CD4-positive, alpha-beta T cell (primary cell): ENCODE measurements at regions not wholly inside any gene's neighbourhood (a gene's known extent, or its start where the extent isn't known, plus 50 kb on each side); places are given as distances from the start of the nearest gene placed in this dataset.

Experiments used
- ATAC-seq: fragments of 200-7000 bp; cut with Tn5 transposase; one replicate; pipeline ENCODE4 v1.10.0; 2022; ENCODE audit warnings: mild to moderate bottlenecking; ENCODE audit not compliant: poor library complexity
- CTCF ChIA-PET: fragments of 350-600 bp; sonication (Branson Sonifier 250); formaldehyde crosslinking; loops from one replicate; lab custom pipeline; 2021; ENCODE audit warnings: antibody characterized with exemption, inconsistent platforms; lab: Charles Lee
- POLR2A ChIA-PET: fragments of 350-600 bp; sonication (Branson Sonifier 250); formaldehyde crosslinking; loops from one replicate; lab custom pipeline; 2021; ENCODE audit warnings: antibody characterized with exemption, inconsistent platforms; lab: Charles Lee
- DNase-seq, 14 experiments: peaks; one replicate each; pipeline ENCODE4 v3.0.0-alpha.2; 2013 to 2020; ENCODE audit warnings: mixed read lengths in 2 of 14
- H3K27ac ChIP-seq, 2 donors: one replicate each; pipeline versions ENCODE4 v1.5.1 to v1.7.0; 2013; ENCODE audit warnings: low read length in 2 of 2, low read depth in 1 of 2, mild to moderate bottlenecking in 1 of 2
- H3K27me3 ChIP-seq, 2 experiments: 1 replicate in 1 of 2; 2 replicates in 1 of 2; pipeline versions ENCODE4 v1.6.1 to v1.7.0; 2013; ENCODE audit warnings: low read length in 2 of 2, control low read depth in 1 of 2, mild to moderate bottlenecking in 1 of 2, moderate library complexity in 1 of 2; ENCODE audit not compliant: insufficient read depth in 2 of 2, control insufficient read depth in 1 of 2
- H3K36me3 ChIP-seq: one replicate; pipeline ENCODE4 v1.6.1; 2013; ENCODE audit warnings: low read length, control low read depth; ENCODE audit not compliant: insufficient read depth
- H3K4me1 ChIP-seq: one replicate; pipeline ENCODE4 v1.6.1; 2013; ENCODE audit warnings: low read length, control low read depth; ENCODE audit not compliant: insufficient read depth
- H3K4me3 ChIP-seq: one replicate; pipeline ENCODE4 v1.5.1; 2013; ENCODE audit warnings: mild to moderate bottlenecking, low read length, moderate library complexity
- H3K9me3 ChIP-seq, 2 experiments: 1 replicate in 1 of 2; 2 replicates in 1 of 2; pipeline versions ENCODE4 v1.6.1 to v1.7.0; 2013; ENCODE audit warnings: low read length in 2 of 2, mild to moderate bottlenecking in 2 of 2, control low read depth in 1 of 2, moderate library complexity in 1 of 2; ENCODE audit not compliant: control insufficient read depth in 1 of 2, insufficient read depth in 1 of 2
- H3K27ac Mint-ChIP-seq: one replicate; pipeline ENCODE4 v1.8.0; 2020; ENCODE audit warnings: mixed read lengths
- H3K27me3 Mint-ChIP-seq: one replicate; pipeline ENCODE4 v1.8.0; 2021; ENCODE audit warnings: mixed read lengths
- H3K36me3 Mint-ChIP-seq: one replicate; pipeline ENCODE4 v1.8.0; 2021; ENCODE audit warnings: low read depth, mixed read lengths
- H3K4me1 Mint-ChIP-seq: one replicate; pipeline ENCODE4 v1.8.0; 2021; ENCODE audit warnings: low read depth, mixed read lengths
- H3K4me3 Mint-ChIP-seq: one replicate; pipeline ENCODE4 v1.8.0; 2020; ENCODE audit warnings: mild to moderate bottlenecking, mixed read lengths
- H3K9me3 Mint-ChIP-seq: one replicate; pipeline ENCODE4 v1.8.0; 2020; ENCODE audit warnings: mixed read lengths
- intact Hi-C, 2 experiments: fragments of 100-400 bp; cut with DNase I in 1 of 2; cut with micrococcal nuclease in 1 of 2; formaldehyde crosslinking; loops; one replicate each; pipeline versions ENCODE4 v1.15.1 to v1.9.0; 2023 to 2025; cut with DNase I, micrococcal nuclease
- TF ChIP-seq, protein P1 (sequence below): fragments of 200-600 bp; IDR thresholded peaks from one replicate; pipeline ENCODE4 v1.8.0; 2022; ENCODE audit warnings: antibody characterized with exemption, mild to moderate bottlenecking

GRCh38 chr7:69515495-69516212, 82.6 kb upstream of the AUTS2 start:
- peaks cover 0 to 3% of the 10 kb centered on the region in 2 experiments for H3K9me3 ChIP-seq
- H3K27ac Mint-ChIP-seq: no peak overlapping the region
- no peak overlapping the region for H3K4me3 Mint-ChIP-seq
- CTCF ChIA-PET: no interaction called here
- no peaks in the 10 kb centered on the region for H3K27me3 ChIP-seq
- H3K27ac ChIP-seq: no peak overlapping the region
- no peaks in the 10 kb centered on the region for H3K36me3 ChIP-seq
- TF ChIP-seq, protein P1, sequence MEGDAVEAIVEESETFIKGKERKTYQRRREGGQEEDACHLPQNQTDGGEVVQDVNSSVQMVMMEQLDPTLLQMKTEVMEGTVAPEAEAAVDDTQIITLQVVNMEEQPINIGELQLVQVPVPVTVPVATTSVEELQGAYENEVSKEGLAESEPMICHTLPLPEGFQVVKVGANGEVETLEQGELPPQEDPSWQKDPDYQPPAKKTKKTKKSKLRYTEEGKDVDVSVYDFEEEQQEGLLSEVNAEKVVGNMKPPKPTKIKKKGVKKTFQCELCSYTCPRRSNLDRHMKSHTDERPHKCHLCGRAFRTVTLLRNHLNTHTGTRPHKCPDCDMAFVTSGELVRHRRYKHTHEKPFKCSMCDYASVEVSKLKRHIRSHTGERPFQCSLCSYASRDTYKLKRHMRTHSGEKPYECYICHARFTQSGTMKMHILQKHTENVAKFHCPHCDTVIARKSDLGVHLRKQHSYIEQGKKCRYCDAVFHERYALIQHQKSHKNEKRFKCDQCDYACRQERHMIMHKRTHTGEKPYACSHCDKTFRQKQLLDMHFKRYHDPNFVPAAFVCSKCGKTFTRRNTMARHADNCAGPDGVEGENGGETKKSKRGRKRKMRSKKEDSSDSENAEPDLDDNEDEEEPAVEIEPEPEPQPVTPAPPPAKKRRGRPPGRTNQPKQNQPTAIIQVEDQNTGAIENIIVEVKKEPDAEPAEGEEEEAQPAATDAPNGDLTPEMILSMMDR: no peak
- no peaks in the 10 kb centered on the region for H3K27me3 Mint-ChIP-seq
- H3K36me3 Mint-ChIP-seq: no peaks in the 10 kb centered on the region
- peaks cover 3% of the 10 kb centered on the region for H3K9me3 Mint-ChIP-seq
- H3K4me1 Mint-ChIP-seq: no peaks in the 10 kb centered on the region
- DNase-seq (no peak), ATAC-seq (no peak)
- H3K4me3 ChIP-seq: no peak overlapping the region
- H3K4me1 ChIP-seq: no peaks in the 10 kb centered on the region
- intact Hi-C loops: no loop called here
- POLR2A ChIA-PET: no interaction called here

DNA sequence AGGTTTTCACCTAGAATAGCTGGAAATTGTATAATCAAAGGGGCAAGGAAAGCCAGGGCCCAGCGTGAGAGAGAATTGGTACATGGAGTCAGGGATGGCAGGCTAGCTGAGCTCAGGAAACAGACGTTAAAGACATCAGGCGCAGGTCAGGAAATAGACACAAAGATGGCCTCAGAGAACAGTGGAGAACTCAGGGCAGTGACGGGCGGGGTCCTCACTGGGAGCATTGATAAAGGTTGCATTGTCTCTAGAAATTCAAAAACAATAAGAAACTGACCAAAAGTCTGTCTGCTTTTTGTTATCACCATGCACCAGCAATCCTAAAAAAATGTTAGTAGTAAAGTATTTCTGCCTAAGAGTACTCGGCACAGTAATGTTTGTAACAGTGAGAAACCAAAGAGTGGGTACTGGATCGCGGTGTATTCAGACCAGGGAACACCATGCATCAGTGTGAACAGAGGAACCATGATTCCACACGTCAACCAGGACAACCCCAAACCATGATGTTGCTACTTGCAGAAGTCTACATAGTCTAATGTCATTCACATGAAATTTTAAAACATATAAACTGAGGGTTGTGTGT, 81.9 kb upstream of the AUTS2 start:
- TF ChIP-seq, protein P1: no peak
- Mint-ChIP-seq H3K27ac (no peak overlapping the region), H3K4me3 (no peak overlapping the region), H3K9me3 (peaks cover 3% of the 10 kb centered on the region), H3K4me1 (no peaks in the 10 kb centered on the region), H3K27me3 (no peaks in the 10 kb centered on the region), H3K36me3 (no peaks in the 10 kb centered on the region)
- no peak for ATAC-seq
- no peak overlapping the region for H3K27ac ChIP-seq
- H3K27me3 ChIP-seq: no peaks in the 10 kb centered on the region
- ChIA-PET CTCF (no interaction called here), POLR2A (no interaction called here)
- intact Hi-C loops: no loop called here
- no peak for DNase-seq
- no peak overlapping the region for H3K4me3 ChIP-seq
- peaks cover 0 to 3% of the 10 kb centered on the region in 2 experiments for H3K9me3 ChIP-seq
- H3K36me3 ChIP-seq: no peaks in the 10 kb centered on the region
- H3K4me1 ChIP-seq: no peaks in the 10 kb centered on the region

GRCh38 chr7:69517985-69518704, 80.1 kb upstream of the AUTS2 start:
- CTCF ChIA-PET: no interaction called here
- no peak overlapping the region for H3K27ac ChIP-seq
- Mint-ChIP-seq H3K9me3 (peaks cover 3% of the 10 kb centered on the region), H3K4me3 (no peak overlapping the region), H3K36me3 (no peaks in the 10 kb centered on the region), H3K27me3 (no peaks in the 10 kb centered on the region), H3K27ac (no peak overlapping the region), H3K4me1 (no peaks in the 10 kb centered on the region)
- TF ChIP-seq, protein P1: no peak
- H3K4me3 ChIP-seq: no peak overlapping the region
- no peaks in the 10 kb centered on the region for H3K27me3 ChIP-seq
- POLR2A ChIA-PET: no interaction called here
- no peaks in the 10 kb centered on the region for H3K36me3 ChIP-seq
- intact Hi-C loops: no loop called here
- H3K9me3 ChIP-seq: peaks cover 0 to 3% of the 10 kb centered on the region in 2 experiments
- H3K4me1 ChIP-seq: no peaks in the 10 kb centered on the region
- ATAC-seq: no peak
- DNase-seq: no peak
